Frontal cortex (tissue), 3 donors: ENCODE measurements at regions not wholly inside any gene's neighbourhood (a gene's known extent, or its start where the extent isn't known, plus 50 kb on each side); places are given as distances from the start of the nearest gene placed in this dataset.
A peak's percentile ranks its signal among the peaks of the same experiment; 100 is the strongest.
"Not testable (repeated sequence)": the region's sequence is repeated elsewhere in the genome, so short reads cannot be mapped to it uniquely, and the experiment has no call there.

Experiments used
- DNase-seq, 2 donors: peaks; one replicate each; pipeline ENCODE4 v3.0.0; 2012; ENCODE audit warnings: low spot score in 2 of 2
- FAIRE-seq: peaks from 2 replicates; lab custom pipeline; 2012; peaks lifted over from hg19 to GRCh38; lab: Jason Lieb, UNC
- donor health status: control.
- donor health status: control.
- donor health status: control.

DNA sequence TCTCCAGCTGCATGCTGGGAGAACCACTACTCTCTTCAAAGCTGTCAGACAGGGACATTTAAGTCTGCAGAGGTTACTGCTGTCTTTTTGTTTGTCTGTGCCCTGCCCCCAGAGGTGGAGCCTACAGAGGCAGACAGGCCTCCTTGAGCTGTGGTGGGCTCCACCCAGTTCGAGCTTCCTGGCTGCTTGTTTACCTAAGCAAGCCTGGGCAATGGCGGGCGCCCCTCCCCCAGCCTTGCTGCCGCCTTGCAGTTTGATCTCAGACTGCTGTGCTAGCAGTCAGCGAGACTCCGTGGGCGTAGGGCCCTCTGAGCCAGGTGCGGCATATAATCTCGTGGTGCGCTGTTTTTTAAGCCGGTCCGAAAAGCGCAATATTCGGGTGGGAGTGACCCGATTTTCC is 215.0 kb downstream of the STIM2 start:
- FAIRE-seq, DNase-seq: not testable (repeated sequence)

DNA sequence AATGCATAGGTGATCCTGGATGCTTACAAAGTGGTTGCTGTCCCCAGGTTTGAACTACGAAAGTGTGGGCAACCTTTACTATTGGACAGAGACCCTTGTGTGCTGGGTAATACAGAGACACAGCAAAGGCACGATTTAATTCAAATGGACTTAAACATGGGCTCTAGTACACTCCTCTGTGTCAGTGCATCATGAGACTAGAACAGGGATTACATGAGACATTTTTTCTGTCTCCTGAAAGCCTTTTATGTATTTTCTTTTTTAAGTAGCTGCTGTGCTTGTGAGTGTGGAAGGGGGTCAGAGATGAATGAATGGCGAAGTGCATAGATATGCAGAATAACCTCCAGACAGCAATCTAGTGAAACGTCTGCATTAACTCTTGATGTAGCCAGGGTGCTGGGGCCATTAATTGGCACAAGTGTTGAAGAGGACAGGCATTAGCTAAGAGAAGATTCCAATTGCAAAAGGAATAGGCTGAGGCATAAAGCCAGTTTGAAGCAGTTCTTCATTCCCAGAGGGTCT is 218.4 kb downstream of the STIM2 start:
- no peak for DNase-seq
- no peak for FAIRE-seq

DNA sequence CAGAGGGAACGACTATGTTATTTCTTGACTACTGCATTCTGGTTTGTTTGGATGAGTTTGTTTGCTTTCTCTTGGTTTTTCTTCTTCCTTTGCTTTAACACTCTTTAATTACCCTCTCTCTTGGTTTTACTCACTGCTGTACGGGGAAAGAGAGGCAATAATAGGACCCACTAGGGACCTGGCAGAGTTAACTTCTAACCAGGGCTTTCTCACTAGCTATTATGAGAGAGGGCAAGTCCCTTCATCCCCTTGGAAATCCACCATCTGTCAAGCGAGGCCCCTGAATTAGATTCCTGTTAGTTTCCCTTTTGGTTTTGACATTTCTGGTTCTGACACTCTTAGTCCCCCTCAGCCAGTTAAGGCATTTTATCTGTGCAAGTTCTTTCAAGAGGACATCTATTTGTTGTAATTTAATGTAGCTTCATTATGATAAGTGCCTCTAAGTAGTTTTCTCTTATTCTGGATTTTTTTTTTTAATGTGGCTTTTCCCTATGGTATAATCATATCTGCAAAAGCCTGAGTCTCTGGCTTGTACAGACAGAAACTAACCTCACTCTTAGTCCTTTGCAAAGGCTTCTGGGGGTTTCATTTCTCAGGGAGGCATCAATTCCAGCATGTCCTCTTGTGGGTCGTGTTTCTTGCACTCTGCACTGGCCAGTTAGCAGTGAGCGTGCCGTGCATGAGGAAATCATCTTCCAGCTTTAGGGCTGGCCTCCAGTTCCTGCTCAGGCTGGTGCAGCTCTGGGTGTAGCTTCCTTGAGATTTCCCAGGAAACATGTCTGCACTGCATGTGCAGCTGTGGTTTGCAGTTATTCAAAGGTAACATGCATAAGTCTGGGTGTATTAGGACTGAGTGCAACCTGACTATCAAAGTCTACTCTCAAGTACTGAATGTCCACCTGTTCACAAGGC is 221.3 kb downstream of the STIM2 start:
- FAIRE-seq, result no peak
- no peak for DNase-seq

DNA sequence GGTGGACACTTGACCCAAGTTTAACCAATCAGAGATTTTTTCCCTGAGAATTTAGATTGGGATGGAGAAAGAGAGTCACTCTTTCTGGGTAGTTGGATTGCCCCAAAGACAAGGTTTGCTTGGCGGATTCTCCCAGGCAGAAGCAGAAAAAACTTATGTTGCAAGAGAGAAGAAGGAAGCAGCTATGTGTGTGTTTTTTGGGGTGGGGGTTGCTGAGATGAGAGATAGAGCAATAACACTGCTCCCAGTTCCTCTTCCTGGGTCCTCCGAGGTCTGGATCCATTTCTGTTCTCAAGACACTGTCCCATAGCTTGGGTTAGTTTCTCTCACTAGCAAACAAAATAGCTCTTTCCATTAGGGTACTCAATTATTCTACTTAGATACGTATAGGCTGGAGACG is 222.1 kb downstream of the STIM2 start:
- FAIRE-seq, result no peak
- no peak for DNase-seq

DNA sequence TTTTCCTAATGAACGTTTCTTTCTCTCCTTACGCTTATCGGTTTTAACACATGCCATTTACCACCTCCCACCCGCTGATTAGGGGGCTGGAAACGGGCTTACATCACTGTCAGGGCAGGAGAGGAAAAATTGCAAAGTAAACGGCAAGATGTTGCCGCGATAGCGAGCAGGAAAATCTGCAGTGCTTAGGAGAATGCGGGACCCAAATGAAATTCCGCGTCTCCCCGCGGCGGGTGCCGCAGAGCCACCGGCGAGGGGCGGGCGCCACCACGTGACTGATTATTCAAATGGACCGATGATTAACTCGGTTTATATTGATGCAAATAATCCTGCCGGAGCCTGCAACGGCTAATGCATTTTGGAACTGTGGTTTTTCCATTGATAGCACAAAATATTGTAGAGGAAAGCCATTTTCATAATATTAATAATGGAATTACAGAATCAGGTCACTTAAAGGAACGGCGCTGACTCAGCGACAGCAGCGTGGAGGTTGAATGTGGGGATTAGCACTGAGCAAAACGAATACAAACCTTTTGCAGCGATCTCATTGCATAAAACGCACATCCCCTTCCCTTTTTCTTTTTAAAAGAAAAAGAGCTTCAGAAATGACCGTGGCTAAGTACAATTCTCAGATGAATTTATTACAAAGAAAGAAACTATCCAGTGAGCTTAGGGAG is 224.2 kb downstream of the STIM2 start:
- DNase-seq (peak; percentile 43 to 64), FAIRE-seq (no peak)

DNA sequence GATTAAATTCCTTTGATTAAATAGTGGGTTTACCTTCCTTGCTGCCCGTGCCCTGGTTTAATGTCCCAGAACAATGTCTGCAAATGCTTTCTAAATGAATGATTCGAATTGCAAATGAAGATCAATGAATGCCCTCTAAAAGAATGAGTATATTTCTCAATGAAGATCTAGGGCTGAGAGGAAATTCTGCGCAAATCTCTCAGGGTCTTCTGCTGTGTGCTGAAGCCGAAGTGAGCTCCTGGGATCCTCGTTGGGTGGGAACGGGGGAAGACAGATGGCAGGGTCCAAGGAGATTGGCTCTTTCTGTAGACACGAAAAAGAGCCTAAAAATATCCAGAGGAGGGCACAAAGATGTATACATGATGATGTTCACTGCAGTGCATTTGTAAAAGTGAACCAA is 224.8 kb downstream of the STIM2 start:
- FAIRE-seq, result no peak
- no peak for DNase-seq

DNA sequence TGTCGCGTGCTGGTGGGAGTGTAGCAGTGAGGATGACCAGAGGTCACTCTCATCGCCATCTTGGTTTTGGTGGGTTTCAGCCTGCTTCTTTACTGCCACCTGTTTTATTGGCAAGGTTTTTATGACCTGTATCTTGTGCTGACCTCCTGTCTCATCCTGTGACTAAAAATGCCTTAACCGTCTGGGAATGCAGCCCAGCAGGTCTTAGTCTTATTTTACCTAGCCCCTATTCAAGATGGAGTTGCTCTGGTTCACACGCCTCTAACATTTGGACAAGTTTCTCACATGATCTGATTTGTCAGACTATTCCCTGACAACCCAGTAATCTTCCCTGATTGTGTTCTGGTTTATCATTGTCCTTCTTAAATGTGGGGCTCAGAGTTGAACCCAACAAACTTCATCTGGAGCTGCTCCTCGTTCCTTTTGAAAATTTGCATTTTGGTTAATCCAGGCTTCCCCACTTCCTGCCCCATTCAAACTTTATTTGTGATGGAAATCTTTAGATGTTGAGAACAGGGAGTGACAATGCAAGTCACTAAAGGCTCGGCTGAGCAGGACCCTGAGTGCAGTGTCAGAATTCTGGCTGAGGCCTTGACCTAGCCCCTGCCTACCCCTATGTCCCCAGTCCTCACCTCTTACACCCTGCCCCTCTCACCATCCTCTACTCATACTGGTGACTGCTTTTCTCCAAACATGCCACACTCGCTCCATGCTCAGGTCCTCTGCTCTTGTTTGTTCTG is 226.8 kb downstream of the STIM2 start:
- DNase-seq, result no peak

DNA sequence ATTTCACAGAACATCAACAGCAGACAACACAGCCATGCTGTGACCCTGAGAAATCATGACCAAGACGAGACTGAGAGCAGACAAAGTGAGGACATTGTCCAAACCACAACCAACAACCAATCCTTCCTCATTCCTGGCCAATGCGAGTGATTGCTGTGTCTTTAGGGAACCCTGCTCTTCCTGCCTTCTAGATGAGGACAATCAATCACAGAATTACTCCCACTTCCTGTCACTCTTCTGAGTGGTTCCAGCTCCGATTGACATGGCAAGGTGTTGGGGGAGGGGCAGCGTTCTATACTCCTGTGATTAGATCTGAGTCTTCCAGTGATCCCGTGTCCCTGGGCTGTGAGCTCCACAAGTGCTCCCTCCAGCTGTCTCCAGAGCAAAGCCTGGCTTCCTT is 227.8 kb downstream of the STIM2 start:
- FAIRE-seq (no peak), DNase-seq (no peak)

More for the DNA sequence above, 226.8 kb downstream of the STIM2 start:
- FAIRE-seq, result no peak

DNA sequence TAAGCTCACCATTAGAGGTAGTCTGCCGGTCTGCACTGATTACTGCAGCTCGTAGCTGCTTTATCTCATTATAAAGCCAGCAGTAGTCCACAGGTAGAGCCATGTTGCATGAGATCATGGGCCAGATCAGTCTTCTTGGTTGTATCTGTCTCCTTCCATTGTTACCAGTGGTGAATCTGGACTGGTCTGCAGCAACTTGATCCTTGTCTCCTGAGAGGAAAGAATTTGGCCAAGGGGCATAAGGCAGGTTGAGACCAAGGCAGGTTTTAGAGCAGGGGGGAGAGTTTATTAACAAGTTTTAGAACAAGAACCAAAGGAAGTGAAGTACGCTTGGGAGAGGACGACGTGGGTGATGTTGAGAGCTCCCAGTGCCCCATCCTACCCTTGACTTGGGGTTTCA is 228.5 kb downstream of the STIM2 start:
- FAIRE-seq (no peak), DNase-seq (no peak)

DNA sequence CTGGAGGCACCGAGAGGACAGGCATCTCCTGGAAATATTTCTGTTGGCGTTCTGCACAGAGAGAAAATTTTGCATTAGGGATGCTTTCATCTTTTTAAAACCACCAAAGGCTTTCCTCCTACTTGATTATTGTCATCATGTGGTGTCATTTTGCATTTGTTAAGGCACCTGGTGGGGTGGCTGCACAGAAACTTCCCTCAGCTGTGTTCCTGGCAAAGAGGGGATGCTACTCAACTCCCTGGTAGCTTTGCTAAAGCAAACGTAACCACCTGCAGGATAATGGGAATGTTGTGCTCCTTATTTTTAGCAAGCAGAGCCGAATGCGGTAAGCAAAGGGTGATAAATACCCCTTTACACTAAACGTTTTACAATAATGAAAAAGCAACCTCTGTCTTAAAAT is 229.8 kb downstream of the STIM2 start:
- FAIRE-seq (no peak), DNase-seq (no peak)

DNA sequence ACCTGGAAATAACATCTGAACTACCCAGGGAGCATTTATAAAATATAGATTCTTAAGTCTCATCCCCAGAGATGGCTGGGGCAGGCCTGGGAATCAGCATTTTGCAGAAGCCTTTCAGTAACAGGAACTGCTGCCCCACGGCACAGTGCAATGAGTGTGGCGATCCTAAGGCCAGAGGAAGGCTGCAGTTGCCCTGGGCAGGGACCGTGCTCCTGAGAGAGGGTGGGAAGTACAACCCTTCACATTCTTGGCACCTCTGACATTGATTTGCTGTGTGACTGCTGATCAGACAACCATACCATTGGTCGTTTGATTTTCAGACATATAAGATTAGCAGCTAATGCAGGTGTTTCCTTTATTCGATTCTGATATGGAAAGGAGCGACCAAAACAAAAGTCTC is 233.6 kb downstream of the STIM2 start:
- FAIRE-seq, result no peak
- DNase-seq, result no peak

DNA sequence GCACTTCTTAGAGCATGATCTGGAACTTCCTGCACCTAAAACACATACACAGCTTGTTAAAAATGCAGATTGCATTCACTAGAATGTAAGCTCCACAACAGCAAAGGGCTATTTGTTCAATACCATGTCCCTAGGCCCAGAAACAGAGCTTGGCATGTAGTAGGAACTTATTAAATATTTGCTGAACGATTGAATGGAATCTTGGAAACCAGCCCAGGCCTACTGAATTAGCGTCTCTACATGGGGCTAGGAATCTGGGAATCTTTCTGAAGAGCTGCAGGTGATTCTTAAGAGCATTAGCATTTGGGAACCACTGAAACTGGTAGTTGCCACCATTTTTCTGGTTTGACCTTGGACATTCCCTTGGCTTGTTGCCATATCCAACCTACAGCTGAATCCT is 234.1 kb downstream of the STIM2 start:
- FAIRE-seq (no peak), DNase-seq (no peak)

DNA sequence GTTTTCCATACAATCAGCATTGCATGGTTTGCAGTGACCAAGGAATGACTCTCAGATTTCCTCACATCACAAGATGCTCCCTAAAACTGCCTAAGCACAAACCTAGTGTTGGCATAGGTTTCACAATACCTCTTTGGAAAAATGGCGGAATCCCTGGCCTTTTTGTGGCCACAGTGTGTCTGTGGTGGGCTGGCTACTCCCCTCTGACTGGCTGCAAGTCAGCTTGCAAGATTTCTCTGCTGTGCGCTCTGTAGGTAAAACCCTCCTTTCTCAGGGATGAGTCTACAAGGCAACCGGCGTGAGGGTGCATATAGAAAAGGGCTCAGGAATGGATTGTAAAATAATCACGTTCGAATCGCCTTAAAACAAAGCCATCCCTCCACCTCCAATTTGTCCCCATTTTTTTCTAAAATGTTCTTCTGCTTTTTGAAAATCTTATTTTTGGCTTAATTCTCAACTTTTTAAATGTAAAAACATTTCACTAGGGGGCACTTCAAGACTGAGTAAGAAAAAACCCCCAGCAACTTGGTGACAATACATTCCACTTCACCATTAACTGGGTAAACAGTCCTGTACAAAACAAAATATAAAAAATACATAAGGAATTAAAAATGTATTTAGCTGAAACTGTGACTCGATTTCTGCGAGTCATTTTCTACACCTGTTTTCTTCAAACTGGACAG is 235.6 kb downstream of the STIM2 start:
- FAIRE-seq (no peak), DNase-seq (no peak)

DNA sequence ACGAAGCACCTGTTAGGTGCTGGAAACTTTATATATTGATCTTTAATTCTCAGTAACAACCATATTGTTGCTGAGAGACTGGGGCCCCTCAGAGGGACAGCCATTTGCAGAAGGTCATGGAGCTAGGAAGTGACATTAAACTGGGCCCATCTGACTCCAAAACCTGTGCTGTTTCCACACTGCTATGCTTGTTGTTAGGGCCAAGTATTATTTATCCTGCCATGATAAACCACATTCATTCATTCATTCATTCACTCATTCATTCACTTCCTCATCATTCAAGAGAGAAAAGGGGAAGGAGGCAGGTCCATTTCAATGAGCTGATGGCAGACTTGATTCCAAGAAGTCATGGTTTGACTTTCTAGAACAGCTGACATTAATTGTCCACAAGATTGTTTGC is 237.4 kb downstream of the STIM2 start:
- FAIRE-seq (no peak), DNase-seq (no peak)

DNA sequence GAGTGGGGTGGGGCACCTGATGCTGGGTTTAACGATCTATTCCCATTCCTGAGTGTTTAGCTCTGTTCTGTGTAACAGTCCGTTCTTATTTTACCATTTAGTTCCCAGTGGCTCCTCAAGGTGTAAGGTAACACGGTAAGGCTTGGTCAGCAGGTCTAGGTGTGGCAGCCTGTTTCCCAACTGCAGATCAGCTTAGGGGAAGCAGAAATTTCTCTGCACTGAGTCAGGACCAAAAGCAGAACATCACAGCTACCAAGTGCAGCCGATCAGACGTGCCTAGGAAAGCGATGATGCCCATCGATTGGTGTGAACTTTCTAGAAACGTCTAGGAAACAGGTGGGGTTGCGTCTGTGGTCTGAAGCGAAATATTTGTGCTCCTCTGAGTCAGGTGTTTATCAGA is 240.1 kb downstream of the STIM2 start:
- no peak for FAIRE-seq
- no peak for DNase-seq

DNA sequence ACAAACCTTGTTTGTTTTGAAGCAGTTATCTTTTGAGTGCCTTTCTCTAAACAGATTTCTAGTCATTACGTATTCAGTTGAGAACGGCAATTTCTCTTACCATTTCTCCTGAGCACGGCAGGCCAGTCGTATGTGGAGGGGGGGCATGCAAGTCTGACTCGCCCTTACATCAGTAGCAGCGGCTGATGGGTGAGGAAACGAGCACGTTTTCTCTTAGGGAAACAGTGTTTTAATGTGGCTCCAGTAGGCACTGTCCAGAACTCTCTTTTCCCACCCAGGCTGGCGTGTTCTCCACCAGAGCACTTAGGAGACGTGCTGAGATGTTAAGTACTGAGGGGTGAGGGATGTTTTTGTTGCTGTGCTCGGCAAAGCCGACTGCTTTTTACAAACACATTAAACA is 240.5 kb downstream of the STIM2 start:
- no peak for FAIRE-seq
- no peak for DNase-seq

DNA sequence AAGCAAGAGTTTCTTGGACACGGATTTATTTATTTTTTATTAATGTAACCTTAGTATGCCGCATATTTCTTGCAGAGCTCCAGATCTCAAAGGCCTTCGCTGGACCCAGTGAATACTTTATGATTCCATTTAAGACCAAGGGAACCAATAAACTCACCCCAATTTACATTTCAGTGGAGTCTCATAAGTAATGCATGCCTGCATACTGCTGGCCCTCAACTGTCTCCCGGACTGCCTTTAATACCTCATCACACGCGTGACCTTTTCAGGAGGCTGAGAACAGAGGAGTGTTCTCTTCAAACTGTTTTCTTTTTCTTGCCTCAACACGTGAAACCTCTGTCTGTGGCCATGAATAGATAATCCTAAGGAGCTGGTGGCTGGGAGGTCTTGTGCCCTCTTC is 240.9 kb downstream of the STIM2 start:
- no peak for FAIRE-seq
- no peak for DNase-seq

DNA sequence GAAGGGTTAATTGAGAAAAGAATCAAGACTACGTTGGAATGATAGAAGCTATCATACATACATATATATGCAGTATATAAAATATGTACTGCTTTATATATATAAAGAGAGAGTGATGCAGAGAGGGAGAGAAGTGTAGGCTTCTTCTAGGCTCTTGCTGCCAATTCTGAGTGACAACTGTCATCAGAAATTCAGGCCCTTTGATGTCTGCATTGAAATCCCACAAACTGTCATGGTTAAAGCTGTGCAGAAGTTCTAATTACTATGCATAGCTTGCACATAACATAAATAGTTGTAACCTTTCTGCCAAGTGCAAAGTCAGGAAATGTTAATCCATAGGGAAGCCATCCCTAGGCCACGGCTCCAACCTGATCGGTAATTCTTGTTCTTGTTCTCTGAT is 251.0 kb downstream of the STIM2 start:
- DNase-seq, result no peak
- no peak for FAIRE-seq

DNA sequence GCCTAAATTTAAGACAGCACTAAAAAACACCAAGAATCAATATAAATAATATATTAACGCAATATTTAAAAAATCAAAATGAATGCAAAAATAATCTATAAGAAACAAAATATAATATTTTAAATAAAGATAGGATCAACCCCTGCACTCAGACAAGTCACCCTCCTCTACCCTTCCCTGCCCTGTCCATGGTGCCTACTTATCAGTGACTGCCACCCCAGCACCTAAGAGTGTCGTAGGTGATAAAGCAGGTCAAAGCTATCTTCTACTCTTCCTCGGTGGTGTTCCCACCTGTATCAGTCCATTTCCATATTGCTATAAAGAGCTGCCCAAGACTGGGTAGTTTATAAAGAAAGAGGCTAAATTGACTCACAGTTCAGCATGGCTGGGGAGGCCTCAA is 251.9 kb downstream of the STIM2 start:
- no peak for FAIRE-seq

DNA sequence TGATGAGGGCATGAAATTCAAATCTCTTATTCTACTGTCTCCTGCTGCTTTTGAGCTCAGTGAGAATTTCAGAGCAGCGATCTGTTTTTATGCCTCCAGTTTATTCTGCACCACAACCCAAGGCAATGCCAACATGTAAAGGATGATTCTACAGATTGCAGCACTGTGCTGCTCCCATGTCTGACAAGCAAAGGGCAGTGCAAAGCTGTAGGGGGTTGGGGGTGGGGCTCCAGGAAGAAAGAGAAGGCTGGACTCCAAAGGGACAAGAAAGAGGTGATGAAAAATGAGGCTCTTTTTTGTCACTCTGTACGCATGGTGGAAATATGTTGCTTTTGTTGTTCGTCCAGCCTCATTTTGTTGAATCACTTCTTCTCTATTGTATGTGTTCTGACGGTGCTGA is 254.6 kb downstream of the STIM2 start:
- FAIRE-seq (no peak), DNase-seq (no peak)

More for the DNA sequence above, 251.9 kb downstream of the STIM2 start:
- no peak for DNase-seq
